ENCODE measurements at regions not wholly inside any gene's neighbourhood (a gene's known extent, or its start where the extent isn't known, plus 50 kb on each side); places are given as distances from the start of the nearest gene placed in this dataset.

DNA sequence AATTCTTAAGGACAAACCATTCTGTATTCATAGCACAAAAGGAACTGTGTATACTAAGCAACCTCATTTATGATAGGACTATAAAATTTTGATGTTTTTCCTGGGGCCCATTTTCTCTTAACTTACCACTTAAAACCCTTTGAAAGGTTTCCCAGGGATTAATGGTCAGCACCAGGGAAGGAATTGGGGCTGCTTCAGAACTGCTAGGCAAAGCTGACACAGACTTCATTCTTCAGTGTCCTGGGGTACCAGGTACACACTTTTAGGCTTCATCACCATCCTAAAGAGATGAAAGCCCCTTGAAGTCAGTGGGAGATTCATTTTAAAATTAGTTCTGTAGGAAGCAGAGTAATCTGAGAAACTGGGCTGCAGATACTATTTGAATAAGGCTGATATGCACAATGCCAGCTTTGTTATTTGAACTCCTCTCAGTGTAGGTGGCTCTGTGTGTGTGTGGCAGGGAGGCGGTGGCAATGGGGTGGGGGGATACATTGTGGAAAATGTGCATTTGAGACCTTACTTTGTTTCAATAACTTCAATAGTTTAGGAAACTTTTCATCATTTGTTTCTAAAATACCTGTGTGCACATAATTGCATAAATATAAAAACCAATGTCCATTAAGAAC lies 329.3 kb upstream of the DCN start:
- no peaks in the 10 kb centered on the region for H3K9me3 ChIP-seq (ENCODE audit: control insufficient read depth, insufficient read depth, low read length)
- DNase-seq (ENCODE audit: low read depth, low spot score) = no peak
- no peaks in the 10 kb centered on the region for H3K27me3 ChIP-seq (ENCODE audit: control insufficient read depth, insufficient read depth, low read length)
- TF ChIP-seq, protein P1, sequence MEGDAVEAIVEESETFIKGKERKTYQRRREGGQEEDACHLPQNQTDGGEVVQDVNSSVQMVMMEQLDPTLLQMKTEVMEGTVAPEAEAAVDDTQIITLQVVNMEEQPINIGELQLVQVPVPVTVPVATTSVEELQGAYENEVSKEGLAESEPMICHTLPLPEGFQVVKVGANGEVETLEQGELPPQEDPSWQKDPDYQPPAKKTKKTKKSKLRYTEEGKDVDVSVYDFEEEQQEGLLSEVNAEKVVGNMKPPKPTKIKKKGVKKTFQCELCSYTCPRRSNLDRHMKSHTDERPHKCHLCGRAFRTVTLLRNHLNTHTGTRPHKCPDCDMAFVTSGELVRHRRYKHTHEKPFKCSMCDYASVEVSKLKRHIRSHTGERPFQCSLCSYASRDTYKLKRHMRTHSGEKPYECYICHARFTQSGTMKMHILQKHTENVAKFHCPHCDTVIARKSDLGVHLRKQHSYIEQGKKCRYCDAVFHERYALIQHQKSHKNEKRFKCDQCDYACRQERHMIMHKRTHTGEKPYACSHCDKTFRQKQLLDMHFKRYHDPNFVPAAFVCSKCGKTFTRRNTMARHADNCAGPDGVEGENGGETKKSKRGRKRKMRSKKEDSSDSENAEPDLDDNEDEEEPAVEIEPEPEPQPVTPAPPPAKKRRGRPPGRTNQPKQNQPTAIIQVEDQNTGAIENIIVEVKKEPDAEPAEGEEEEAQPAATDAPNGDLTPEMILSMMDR (IDR thresholded peaks at IDR 0.05; ENCODE audit: low read depth, low read length) = no peak
- ChIA-PET CTCF (no interaction called here), POLR2A (no interaction called here)
- H3K27ac ChIP-seq (ENCODE audit: low read depth, low read length) = no peak overlapping the region
- no peak overlapping the region for H3K4me3 ChIP-seq (ENCODE audit: low read depth, low read length)

DNA sequence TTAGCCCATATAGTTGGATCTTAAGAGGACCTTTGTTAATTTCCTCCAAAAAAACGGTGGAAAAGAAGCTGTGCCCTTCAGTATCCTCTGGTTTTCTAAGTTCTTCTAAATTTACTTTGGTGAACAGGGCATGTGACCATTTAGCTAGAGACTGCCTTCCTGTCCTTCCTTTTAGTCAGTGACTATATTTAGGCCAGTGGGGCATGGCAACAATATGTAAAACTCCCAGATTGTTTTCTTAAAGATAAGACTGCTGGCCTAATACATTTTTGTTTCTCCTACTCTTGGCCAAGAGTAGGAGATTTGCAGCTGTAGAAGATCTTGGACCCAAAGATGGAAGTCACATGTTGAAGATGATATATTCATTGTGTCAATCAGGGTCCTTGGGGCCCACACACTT lies 325.1 kb upstream of the DCN start:
- Histone ChIP-seq H3K27ac (ENCODE audit: low read depth, low read length) (no peak overlapping the region), H3K27me3 (ENCODE audit: control insufficient read depth, insufficient read depth, low read length) (no peaks in the 10 kb centered on the region), H3K4me3 (ENCODE audit: low read depth, low read length) (no peak overlapping the region), H3K9me3 (ENCODE audit: control insufficient read depth, insufficient read depth, low read length) (no peaks in the 10 kb centered on the region)
- POLR2A ChIA-PET = no interaction called here
- DNase-seq (ENCODE audit: low read depth, low spot score) = no peak
- CTCF ChIA-PET = no interaction called here
- TF ChIP-seq, protein P1 (IDR thresholded peaks at IDR 0.05; ENCODE audit: low read depth, low read length) = no peak

DNA sequence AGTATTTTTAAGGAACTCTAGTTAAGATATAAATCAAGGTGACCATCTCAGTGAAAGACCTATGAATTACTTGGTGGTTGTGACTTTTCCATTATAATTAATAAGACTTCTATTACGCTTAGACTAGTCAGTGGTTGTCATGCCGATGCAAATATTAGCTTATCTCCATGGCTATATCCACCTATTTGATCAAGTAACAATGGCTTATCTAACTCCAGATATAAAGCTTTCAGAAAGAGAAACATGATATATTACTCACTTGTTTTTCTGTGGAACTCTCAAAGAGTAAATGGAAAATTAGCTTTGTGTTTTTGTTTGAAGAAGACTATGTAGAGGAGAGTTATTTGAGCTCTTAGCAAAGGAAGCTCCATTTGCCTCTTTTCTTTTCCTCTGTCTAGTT lies 323.8 kb upstream of the DCN start:
- TF ChIP-seq, protein P1 (IDR thresholded peaks at IDR 0.05; ENCODE audit: low read depth, low read length) = no peak
- H3K9me3 ChIP-seq (ENCODE audit: control insufficient read depth, insufficient read depth, low read length) = no peaks in the 10 kb centered on the region
- POLR2A ChIA-PET = no interaction called here
- H3K27me3 ChIP-seq (ENCODE audit: control insufficient read depth, insufficient read depth, low read length) = no peaks in the 10 kb centered on the region
- no peak overlapping the region for H3K4me3 ChIP-seq (ENCODE audit: low read depth, low read length)
- CTCF ChIA-PET = no interaction called here
- no peak for DNase-seq (ENCODE audit: low read depth, low spot score)
- H3K27ac ChIP-seq (ENCODE audit: low read depth, low read length) = no peak overlapping the region

DNA sequence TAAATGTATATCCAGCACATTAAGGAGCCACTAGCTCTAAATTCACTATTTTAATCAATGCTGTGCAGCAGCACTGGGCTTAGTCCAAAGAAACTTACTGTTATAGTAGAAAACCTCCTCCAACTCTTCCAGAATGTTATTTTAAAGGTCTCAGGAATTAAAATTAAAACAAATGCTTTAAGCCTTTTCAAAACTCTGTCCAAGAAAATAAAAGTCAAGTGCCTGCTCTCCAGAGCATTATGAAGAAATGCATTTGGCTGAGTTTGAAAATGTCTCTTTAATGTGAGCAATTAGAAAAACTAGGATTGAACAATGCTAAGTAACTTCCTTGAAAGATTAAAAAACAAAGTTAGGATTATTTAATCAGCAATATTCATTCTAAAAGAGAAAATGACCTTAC lies 322.4 kb upstream of the DCN start:
- Histone ChIP-seq H3K4me3 (ENCODE audit: low read depth, low read length) (no peak overlapping the region), H3K27ac (ENCODE audit: low read depth, low read length) (no peak overlapping the region), H3K9me3 (ENCODE audit: control insufficient read depth, insufficient read depth, low read length) (no peaks in the 10 kb centered on the region), H3K27me3 (ENCODE audit: control insufficient read depth, insufficient read depth, low read length) (no peaks in the 10 kb centered on the region)
- POLR2A ChIA-PET = no interaction called here
- no peak for DNase-seq (ENCODE audit: low read depth, low spot score)
- CTCF ChIA-PET = no interaction called here
- TF ChIP-seq, protein P1 (IDR thresholded peaks at IDR 0.05; ENCODE audit: low read depth, low read length) = no peak

DNA sequence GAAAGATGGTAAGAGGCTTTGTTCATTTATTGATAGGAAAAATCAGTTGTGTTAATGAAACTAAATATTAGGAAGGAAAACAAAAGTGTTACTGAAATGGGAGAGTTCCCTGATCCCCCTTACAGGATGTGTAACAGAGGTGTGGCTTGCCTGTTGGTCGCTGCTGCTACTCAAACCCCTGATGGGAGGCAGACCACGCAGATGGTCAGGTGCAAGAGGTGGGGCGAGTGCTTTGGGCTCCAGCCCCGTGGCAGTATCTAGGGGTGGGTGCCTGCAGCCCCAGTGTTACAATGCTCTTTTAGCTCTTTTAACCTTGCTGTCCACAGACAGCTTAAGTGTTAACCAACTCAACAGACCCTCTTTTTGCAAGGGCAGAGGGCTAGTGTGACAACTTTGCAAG lies 319.6 kb upstream of the DCN start:
- H3K27me3 ChIP-seq (ENCODE audit: control insufficient read depth, insufficient read depth, low read length) = no peaks in the 10 kb centered on the region
- H3K27ac ChIP-seq (ENCODE audit: low read depth, low read length) = no peak overlapping the region
- ChIA-PET POLR2A (no interaction called here), CTCF (no interaction called here)
- no peak for DNase-seq (ENCODE audit: low read depth, low spot score)
- no peaks in the 10 kb centered on the region for H3K9me3 ChIP-seq (ENCODE audit: control insufficient read depth, insufficient read depth, low read length)
- H3K4me3 ChIP-seq (ENCODE audit: low read depth, low read length) = no peak overlapping the region
- TF ChIP-seq, protein P1 (IDR thresholded peaks at IDR 0.05; ENCODE audit: low read depth, low read length) = no peak

All from AG04450 (cell line).